ENCODE measurements at regions not wholly inside any gene's neighbourhood (a gene's known extent, or its start where the extent isn't known, plus 50 kb on each side); places are given as distances from the start of the nearest gene placed in this dataset.

GRCh38 chr1:221089803-221090202 lies 210.6 kb downstream of the HLX start:
- H3K36me3 ChIP-seq: no peaks in the 10 kb centered on the region
- no peak for TF ChIP-seq CTCF (IDR thresholded peaks at IDR 0.05)
- intact Hi-C loops (cut with DNase I): no loop called here
- H3K27ac ChIP-seq: no peak overlapping the region
- H3K4me1 ChIP-seq: no peaks in the 10 kb centered on the region
- H3K4me3 ChIP-seq: no peak overlapping the region
- no peaks in the 10 kb centered on the region for H3K9me3 ChIP-seq
- no peak for DNase-seq
- H3K9ac ChIP-seq (ENCODE audit: low read depth in 2 of 2, low read length in 2 of 2): no peak overlapping the region
- H3K27me3 ChIP-seq: no peaks in the 10 kb centered on the region

- no peak for TF ChIP-seq CTCF (IDR thresholded peaks at IDR 0.05)
- H3K27ac ChIP-seq: no peak overlapping the region
- no peak for DNase-seq
- no peaks in the 10 kb centered on the region for H3K36me3 ChIP-seq
- no peak overlapping the region for H3K4me3 ChIP-seq
- no peaks in the 10 kb centered on the region for H3K27me3 ChIP-seq
- H3K4me1 ChIP-seq: no peaks in the 10 kb centered on the region
- H3K9me3 ChIP-seq: no peaks in the 10 kb centered on the region
- intact Hi-C loops (cut with DNase I): no loop called here
- H3K9ac ChIP-seq (ENCODE audit: low read depth in 2 of 2, low read length in 2 of 2): no peak overlapping the region
Measured at GRCh38 chr1:221093903-221094791, 214.9 kb downstream of the HLX start.

GRCh38 chr1:221097479-221098281 lies 218.4 kb downstream of the HLX start:
- peak overlapping the region; percentile 22 for H3K27ac ChIP-seq

GRCh38 chr1:221098471-221099405 lies 219.5 kb downstream of the HLX start:
- no peak overlapping the region for H3K4me3 ChIP-seq
- peak overlapping the region; percentile 22 for H3K27ac ChIP-seq
- H3K36me3 ChIP-seq: no peaks in the 10 kb centered on the region
- no peaks in the 10 kb centered on the region for H3K9me3 ChIP-seq
- no peaks in the 10 kb centered on the region for H3K27me3 ChIP-seq
- DNase-seq: no peak
- H3K4me1 ChIP-seq: no peaks in the 10 kb centered on the region
- intact Hi-C loops (cut with DNase I): no loop called here
- TF ChIP-seq CTCF (IDR thresholded peaks at IDR 0.05): no peak
- no peak overlapping the region for H3K9ac ChIP-seq (ENCODE audit: low read depth in 2 of 2, low read length in 2 of 2)

More at GRCh38 chr1:221097479-221098281, 218.4 kb downstream of the HLX start:
- Histone ChIP-seq H3K36me3 (no peaks in the 10 kb centered on the region), H3K27me3 (no peaks in the 10 kb centered on the region), H3K9me3 (no peaks in the 10 kb centered on the region), H3K9ac (ENCODE audit: low read depth in 2 of 2, low read length in 2 of 2) (no peak overlapping the region), H3K4me3 (no peak overlapping the region), H3K4me1 (no peaks in the 10 kb centered on the region)
- no peak for DNase-seq
- TF ChIP-seq CTCF (IDR thresholded peaks at IDR 0.05): no peak
- intact Hi-C loops (cut with DNase I): no loop called here
